ENCODE measurements at regions not wholly inside any gene's neighbourhood (a gene's known extent, or its start where the extent isn't known, plus 50 kb on each side); places are given as distances from the start of the nearest gene placed in this dataset.

- H3K27me3 Mint-ChIP-seq (ENCODE audit: unreplicated experiment): no peaks in the 10 kb centered on the region
- TF ChIP-seq CTCF (IDR thresholded peaks at IDR 0.05; ENCODE audit: partially characterized antibody, unreplicated experiment): no peak
- H3K4me1 Mint-ChIP-seq (ENCODE audit: low read depth, unreplicated experiment): peaks cover 2% of the 10 kb centered on the region
- no peak overlapping the region for H3K27ac Mint-ChIP-seq (ENCODE audit: unreplicated experiment)
- H3K36me3 Mint-ChIP-seq (ENCODE audit: unreplicated experiment): no peaks in the 10 kb centered on the region
- no peak for DNase-seq
- peaks cover under 1% of the 10 kb centered on the region for H3K9me3 Mint-ChIP-seq (ENCODE audit: unreplicated experiment)
- H3K4me3 Mint-ChIP-seq (ENCODE audit: unreplicated experiment): no peak overlapping the region
Measured at GRCh38 chr13:22060187-22060586, 389.3 kb downstream of the FGF9 start.

- Mint-ChIP-seq H3K27me3 (ENCODE audit: unreplicated experiment) (no peaks in the 10 kb centered on the region), H3K4me1 (ENCODE audit: low read depth, unreplicated experiment) (peaks cover 2% of the 10 kb centered on the region), H3K9me3 (ENCODE audit: unreplicated experiment) (no peaks in the 10 kb centered on the region), H3K27ac (ENCODE audit: unreplicated experiment) (no peak overlapping the region), H3K4me3 (ENCODE audit: unreplicated experiment) (no peak overlapping the region), H3K36me3 (ENCODE audit: unreplicated experiment) (no peaks in the 10 kb centered on the region)
- no peak for DNase-seq
- TF ChIP-seq CTCF (IDR thresholded peaks at IDR 0.05; ENCODE audit: partially characterized antibody, unreplicated experiment): no peak
Measured at GRCh38 chr13:22061371-22061805, 390.5 kb downstream of the FGF9 start.

DNA sequence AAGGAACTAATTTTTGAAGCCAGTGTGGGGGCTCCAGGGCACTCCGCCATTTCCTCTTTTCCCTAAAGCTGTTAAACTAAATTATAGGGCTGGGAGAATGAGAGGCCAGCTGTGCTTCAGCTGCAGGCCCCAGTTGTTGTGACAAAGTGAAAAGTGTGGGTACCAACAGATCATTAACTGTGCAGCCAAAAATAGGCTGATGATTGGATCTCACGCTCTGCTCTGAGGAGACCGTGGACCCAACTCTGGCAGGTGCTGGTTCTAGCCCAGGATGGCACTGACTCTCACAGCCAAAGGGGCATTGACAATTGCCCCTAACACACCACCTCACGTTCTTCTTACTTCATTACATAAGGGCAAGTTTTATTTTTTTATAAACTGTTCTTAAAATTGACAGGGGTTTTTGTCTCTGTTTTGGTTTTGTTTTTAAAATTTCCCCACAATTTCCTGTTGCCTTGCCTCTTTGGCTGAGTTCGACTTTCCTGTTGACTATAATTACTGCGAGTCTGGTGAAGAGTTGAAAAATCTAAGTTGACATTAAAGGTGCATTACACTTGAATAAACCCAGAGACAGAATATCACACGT is 391.0 kb downstream of the FGF9 start:
- Mint-ChIP-seq H3K27me3 (ENCODE audit: unreplicated experiment) (no peaks in the 10 kb centered on the region), H3K36me3 (ENCODE audit: unreplicated experiment) (no peaks in the 10 kb centered on the region), H3K4me3 (ENCODE audit: unreplicated experiment) (no peak overlapping the region), H3K27ac (ENCODE audit: unreplicated experiment) (no peak overlapping the region), H3K4me1 (ENCODE audit: low read depth, unreplicated experiment) (peaks cover 2% of the 10 kb centered on the region), H3K9me3 (ENCODE audit: unreplicated experiment) (peaks cover under 1% of the 10 kb centered on the region)
- no peak for TF ChIP-seq CTCF (IDR thresholded peaks at IDR 0.05; ENCODE audit: partially characterized antibody, unreplicated experiment)
- no peak for DNase-seq

DNA sequence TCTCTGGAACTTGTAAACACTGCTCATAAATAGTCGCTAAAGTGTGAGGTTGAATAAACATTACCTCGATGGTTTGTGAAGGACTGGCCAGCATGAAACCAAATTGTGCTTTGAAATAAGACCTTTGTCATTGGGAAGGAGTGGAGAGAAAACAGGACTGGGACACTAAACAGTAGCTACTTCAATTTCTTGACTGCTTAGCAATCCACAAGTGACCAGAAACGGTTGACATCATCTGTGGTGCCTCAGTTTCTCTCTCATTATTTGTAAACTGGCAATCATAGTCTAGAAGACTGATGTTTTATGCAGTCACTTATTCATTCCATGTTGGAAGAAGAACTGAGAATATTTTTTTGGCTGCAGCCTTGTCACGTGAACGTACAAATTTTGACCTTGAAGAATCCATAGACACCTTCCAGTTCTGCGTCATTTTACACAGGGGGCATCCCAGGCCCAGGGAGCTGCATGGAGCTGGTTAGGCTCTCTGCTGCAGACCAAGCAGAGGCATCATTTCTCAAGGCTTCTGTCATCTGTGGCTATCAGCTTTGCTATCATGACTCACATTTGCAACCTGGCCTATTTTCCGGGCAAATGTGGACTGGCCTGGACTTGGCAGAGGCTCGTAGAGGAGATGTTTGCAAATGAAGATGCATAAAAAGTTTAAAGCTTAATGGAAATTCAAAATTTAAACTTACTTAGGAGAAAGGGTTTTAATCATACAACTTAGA is 391.8 kb downstream of the FGF9 start:
- no peak overlapping the region for H3K27ac Mint-ChIP-seq (ENCODE audit: unreplicated experiment)
- peaks cover 3% of the 10 kb centered on the region for H3K9me3 Mint-ChIP-seq (ENCODE audit: unreplicated experiment)
- peaks cover 2% of the 10 kb centered on the region for H3K4me1 Mint-ChIP-seq (ENCODE audit: low read depth, unreplicated experiment)
- H3K4me3 Mint-ChIP-seq (ENCODE audit: unreplicated experiment): no peak overlapping the region
- no peak for TF ChIP-seq CTCF (IDR thresholded peaks at IDR 0.05; ENCODE audit: partially characterized antibody, unreplicated experiment)
- no peaks in the 10 kb centered on the region for H3K27me3 Mint-ChIP-seq (ENCODE audit: unreplicated experiment)
- no peaks in the 10 kb centered on the region for H3K36me3 Mint-ChIP-seq (ENCODE audit: unreplicated experiment)
- no peak for DNase-seq

DNA sequence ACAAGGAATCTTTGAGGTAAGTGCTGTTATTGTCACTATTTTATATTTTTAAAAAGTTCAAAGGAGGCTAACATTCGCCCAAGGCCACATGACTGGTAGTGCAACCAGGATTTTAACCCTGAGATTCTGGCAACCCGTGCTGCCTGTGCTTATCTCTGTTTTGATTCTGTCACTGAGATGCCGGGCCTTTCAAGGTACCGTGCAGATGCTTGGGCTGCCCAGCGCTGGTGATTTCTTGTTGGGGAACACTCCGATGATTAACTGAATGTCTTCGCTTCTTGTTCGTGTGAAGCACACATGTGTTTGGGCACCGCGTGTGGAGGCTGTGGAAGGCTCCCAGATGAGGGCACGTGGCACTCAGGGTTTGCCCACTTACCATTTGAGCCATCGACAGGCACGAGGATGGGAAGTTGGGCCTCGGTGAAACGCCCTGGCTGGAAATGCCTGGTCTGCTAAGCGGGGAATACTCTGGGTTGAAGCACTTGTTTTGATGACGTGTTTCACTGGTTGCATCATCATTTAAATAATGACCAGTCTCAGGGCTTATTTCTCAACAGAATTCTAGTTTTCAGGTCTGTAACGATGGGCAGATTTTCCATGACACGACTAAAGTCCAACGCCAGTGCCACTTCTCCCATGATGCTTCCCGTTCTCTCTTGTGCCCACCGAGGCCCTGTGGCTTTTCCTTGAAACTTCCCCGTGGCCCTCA is 392.7 kb downstream of the FGF9 start:
- Mint-ChIP-seq H3K27ac (ENCODE audit: unreplicated experiment) (no peak overlapping the region), H3K4me3 (ENCODE audit: unreplicated experiment) (no peak overlapping the region), H3K9me3 (ENCODE audit: unreplicated experiment) (peaks cover 3% of the 10 kb centered on the region), H3K4me1 (ENCODE audit: low read depth, unreplicated experiment) (peaks cover 2% of the 10 kb centered on the region), H3K27me3 (ENCODE audit: unreplicated experiment) (no peaks in the 10 kb centered on the region), H3K36me3 (ENCODE audit: unreplicated experiment) (no peaks in the 10 kb centered on the region)
- no peak for DNase-seq
- TF ChIP-seq CTCF (IDR thresholded peaks at IDR 0.05; ENCODE audit: partially characterized antibody, unreplicated experiment): no peak

Data from glutamatergic neuron (in vitro differentiated cells).